ENCODE measurements at regions not wholly inside any gene's neighbourhood (a gene's known extent, or its start where the extent isn't known, plus 50 kb on each side); places are given as distances from the start of the nearest gene placed in this dataset.

GRCh38 chr16:65621640-65622039 lies 499.8 kb upstream of the CDH11 start:
- no peak for DNase-seq
- H3K4me3 ChIP-seq, result no peak overlapping the region
- no peaks in the 10 kb centered on the region for H3K27me3 ChIP-seq
- TF ChIP-seq, protein P1, sequence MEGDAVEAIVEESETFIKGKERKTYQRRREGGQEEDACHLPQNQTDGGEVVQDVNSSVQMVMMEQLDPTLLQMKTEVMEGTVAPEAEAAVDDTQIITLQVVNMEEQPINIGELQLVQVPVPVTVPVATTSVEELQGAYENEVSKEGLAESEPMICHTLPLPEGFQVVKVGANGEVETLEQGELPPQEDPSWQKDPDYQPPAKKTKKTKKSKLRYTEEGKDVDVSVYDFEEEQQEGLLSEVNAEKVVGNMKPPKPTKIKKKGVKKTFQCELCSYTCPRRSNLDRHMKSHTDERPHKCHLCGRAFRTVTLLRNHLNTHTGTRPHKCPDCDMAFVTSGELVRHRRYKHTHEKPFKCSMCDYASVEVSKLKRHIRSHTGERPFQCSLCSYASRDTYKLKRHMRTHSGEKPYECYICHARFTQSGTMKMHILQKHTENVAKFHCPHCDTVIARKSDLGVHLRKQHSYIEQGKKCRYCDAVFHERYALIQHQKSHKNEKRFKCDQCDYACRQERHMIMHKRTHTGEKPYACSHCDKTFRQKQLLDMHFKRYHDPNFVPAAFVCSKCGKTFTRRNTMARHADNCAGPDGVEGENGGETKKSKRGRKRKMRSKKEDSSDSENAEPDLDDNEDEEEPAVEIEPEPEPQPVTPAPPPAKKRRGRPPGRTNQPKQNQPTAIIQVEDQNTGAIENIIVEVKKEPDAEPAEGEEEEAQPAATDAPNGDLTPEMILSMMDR (IDR thresholded peaks at IDR 0.05), result no peak
- no peak for TF ChIP-seq POLR2A (IDR thresholded peaks at IDR 0.05)
- no peak overlapping the region for H3K27ac ChIP-seq
- H3K36me3 ChIP-seq, result no peaks in the 10 kb centered on the region
- no peaks in the 10 kb centered on the region for H3K9me3 ChIP-seq
- intact Hi-C loops (cut with DNase I; ENCODE audit: low total_unique reads), result no loop called here
- H3K4me1 ChIP-seq, result no peaks in the 10 kb centered on the region

GRCh38 chr16:65619606-65620005 lies 497.7 kb upstream of the CDH11 start:
- intact Hi-C loops (cut with DNase I; ENCODE audit: low total_unique reads), result no loop called here
- H3K4me1 ChIP-seq, result no peaks in the 10 kb centered on the region
- H3K27me3 ChIP-seq, result no peaks in the 10 kb centered on the region
- no peaks in the 10 kb centered on the region for H3K36me3 ChIP-seq
- no peak for DNase-seq
- no peak overlapping the region for H3K4me3 ChIP-seq
- no peak overlapping the region for H3K27ac ChIP-seq
- TF ChIP-seq POLR2A (IDR thresholded peaks at IDR 0.05), result no peak
- TF ChIP-seq, protein P1 (IDR thresholded peaks at IDR 0.05), result no peak
- H3K9me3 ChIP-seq, result no peaks in the 10 kb centered on the region

DNA sequence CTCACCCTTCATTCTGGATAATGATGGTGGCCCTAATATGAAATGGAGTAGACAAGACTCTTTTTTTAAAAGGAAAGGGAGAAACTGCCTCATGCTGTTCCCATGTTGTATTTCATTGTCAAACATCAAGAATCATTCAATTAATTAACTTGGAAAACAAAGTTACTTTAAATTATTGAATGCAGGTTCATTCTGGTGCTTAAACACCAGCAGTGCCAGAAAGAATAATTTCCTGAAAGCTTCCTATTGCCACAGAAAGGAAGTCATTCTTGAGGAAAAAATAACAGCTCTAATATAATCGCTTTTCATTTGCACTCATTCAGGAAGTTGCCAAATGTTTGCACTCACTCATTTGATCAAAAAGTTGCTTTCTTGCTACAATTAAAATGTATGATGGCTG lies 497.1 kb upstream of the CDH11 start:
- Histone ChIP-seq H3K36me3 (no peaks in the 10 kb centered on the region), H3K27ac (no peak overlapping the region), H3K4me1 (no peaks in the 10 kb centered on the region), H3K4me3 (no peak overlapping the region), H3K27me3 (no peaks in the 10 kb centered on the region), H3K9me3 (no peaks in the 10 kb centered on the region)
- intact Hi-C loops (cut with DNase I; ENCODE audit: low total_unique reads), result no loop called here
- TF ChIP-seq POLR2A (IDR thresholded peaks at IDR 0.05), result no peak
- TF ChIP-seq, protein P1 (IDR thresholded peaks at IDR 0.05), result no peak
- no peak for DNase-seq

GRCh38 chr16:65618333-65618732 lies 496.5 kb upstream of the CDH11 start:
- H3K9me3 ChIP-seq, result no peaks in the 10 kb centered on the region
- no peak overlapping the region for H3K27ac ChIP-seq
- intact Hi-C loops (cut with DNase I; ENCODE audit: low total_unique reads), result no loop called here
- no peak overlapping the region for H3K4me3 ChIP-seq
- no peak for DNase-seq
- no peaks in the 10 kb centered on the region for H3K4me1 ChIP-seq
- no peaks in the 10 kb centered on the region for H3K27me3 ChIP-seq
- TF ChIP-seq, protein P1 (IDR thresholded peaks at IDR 0.05), result no peak
- TF ChIP-seq POLR2A (IDR thresholded peaks at IDR 0.05), result no peak
- H3K36me3 ChIP-seq, result no peaks in the 10 kb centered on the region

GRCh38 chr16:65617421-65617820 lies 495.6 kb upstream of the CDH11 start:
- Histone ChIP-seq H3K36me3 (no peaks in the 10 kb centered on the region), H3K9me3 (no peaks in the 10 kb centered on the region), H3K4me1 (no peaks in the 10 kb centered on the region), H3K27me3 (no peaks in the 10 kb centered on the region), H3K4me3 (no peak overlapping the region), H3K27ac (no peak overlapping the region)
- DNase-seq, result no peak
- intact Hi-C loops (cut with DNase I; ENCODE audit: low total_unique reads), result no loop called here
- TF ChIP-seq, protein P1 (IDR thresholded peaks at IDR 0.05), result no peak
- TF ChIP-seq POLR2A (IDR thresholded peaks at IDR 0.05), result no peak

All from uterus (tissue), 3 donors.